Activated CD4-positive, alpha-beta T cell treated with anti-CD3 and anti-CD28 coated beads, Interleukin-2, amount 10 ng/mL, durations not matched to agents 24 days and 14 days (primary cell): ENCODE measurements at regions not wholly inside any gene's neighbourhood (a gene's known extent, or its start where the extent isn't known, plus 50 kb on each side); places are given as distances from the start of the nearest gene placed in this dataset.
"Not testable (repeated sequence)": the region's sequence is repeated elsewhere in the genome, so short reads cannot be mapped to it uniquely, and the experiment has no call there.

Experiments used
- DNase-seq: peaks from one replicate; pipeline ENCODE4 v3.0.0; 2022
- H3K27ac Mint-ChIP-seq: one replicate; pipeline ENCODE4 v1.8.0; 2022; ENCODE audit warnings: mild to moderate bottlenecking, mixed read lengths
- H3K27me3 Mint-ChIP-seq: one replicate; pipeline ENCODE4 v1.8.0; 2022; ENCODE audit warnings: mixed read lengths
- H3K36me3 Mint-ChIP-seq: one replicate; pipeline ENCODE4 v1.8.0; 2022; ENCODE audit warnings: low read depth, mild to moderate bottlenecking, mixed read lengths
- H3K4me1 Mint-ChIP-seq: one replicate; pipeline ENCODE4 v1.8.0; 2021; ENCODE audit warnings: mixed read lengths
- H3K4me3 Mint-ChIP-seq: one replicate; pipeline ENCODE4 v1.8.0; 2022; ENCODE audit warnings: mild to moderate bottlenecking, moderate library complexity, mixed read lengths
- H3K9me3 Mint-ChIP-seq: one replicate; pipeline ENCODE4 v1.8.0; 2021; ENCODE audit warnings: mixed read lengths
- intact Hi-C: fragments of 100-400 bp; cut with micrococcal nuclease; formaldehyde crosslinking; loops from one replicate; pipeline ENCODE4 v1.15.1; 2023

DNA sequence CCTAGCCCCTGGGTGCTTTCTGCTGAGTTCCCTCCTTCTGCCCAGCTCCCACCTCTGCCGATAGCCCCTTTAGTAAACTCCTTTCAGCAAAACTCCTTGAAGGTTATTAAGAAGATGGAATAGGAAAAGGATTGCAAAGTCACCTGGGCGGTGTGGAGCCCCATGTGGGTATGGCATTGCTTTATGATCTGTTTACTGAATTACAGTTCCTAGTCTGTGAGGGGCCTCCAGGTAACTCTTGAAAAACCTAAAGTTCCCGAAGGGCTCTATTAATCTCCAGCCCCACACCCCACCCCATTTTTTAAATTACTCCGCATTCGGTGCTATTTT, 116.9 kb upstream of the UXS1 start:
- intact Hi-C loops, result no loop called here
- peaks cover 7% of the 10 kb centered on the region for H3K4me1 Mint-ChIP-seq
- no peak overlapping the region for H3K4me3 Mint-ChIP-seq
- H3K27ac Mint-ChIP-seq, result no peak overlapping the region
- H3K36me3 Mint-ChIP-seq, result no peaks in the 10 kb centered on the region
- H3K27me3 Mint-ChIP-seq, result peaks cover 7% of the 10 kb centered on the region
- no peaks in the 10 kb centered on the region for H3K9me3 Mint-ChIP-seq
- no peak for DNase-seq

DNA sequence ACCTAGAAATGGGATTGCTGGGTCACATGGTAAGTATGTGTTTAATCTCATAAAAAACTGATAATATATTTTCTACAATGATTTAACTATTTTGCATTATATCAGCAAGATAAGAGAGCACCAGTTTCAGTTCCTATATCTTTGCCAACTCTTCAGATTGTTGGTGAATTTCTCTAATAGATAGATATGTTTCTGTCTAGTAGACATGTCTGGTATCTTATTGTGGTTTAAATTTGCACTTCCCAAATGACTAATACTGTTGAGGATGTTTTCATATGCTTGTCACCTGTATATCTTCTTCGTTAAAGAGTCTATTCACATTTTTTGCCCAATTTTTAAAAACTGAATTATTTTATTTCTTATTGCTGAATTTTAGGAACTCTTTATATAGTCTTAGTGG, 113.8 kb upstream of the UXS1 start:
- Mint-ChIP-seq H3K4me1 (no peaks in the 10 kb centered on the region), H3K27ac (no peak overlapping the region)
- intact Hi-C loops, result no loop called here

DNA sequence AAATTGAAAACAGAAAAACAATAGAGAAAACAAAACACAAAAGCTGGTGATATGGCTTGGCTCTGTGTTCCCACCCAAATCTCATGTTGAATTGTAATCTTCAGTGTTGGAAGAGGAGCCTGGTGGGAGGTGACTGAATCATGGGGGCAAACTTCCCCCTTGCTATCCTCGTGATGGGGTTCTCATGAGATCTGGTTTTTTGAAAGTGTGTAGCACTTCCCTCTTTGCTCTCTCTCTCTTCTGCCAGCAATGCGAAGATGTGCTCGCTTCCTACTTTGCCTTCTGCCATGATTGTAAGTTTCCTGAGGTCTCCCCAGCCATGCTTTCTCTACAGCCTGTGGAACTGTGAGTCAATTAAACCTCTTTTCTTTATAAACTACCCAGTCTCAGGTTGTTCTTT, 112.3 kb upstream of the UXS1 start:
- Mint-ChIP-seq H3K4me3 (no peak overlapping the region), H3K4me1 (no peaks in the 10 kb centered on the region), H3K27ac (no peak overlapping the region), H3K27me3 (peaks cover 11% of the 10 kb centered on the region), H3K36me3 (no peaks in the 10 kb centered on the region), H3K9me3 (no peaks in the 10 kb centered on the region)
- intact Hi-C loops, result no loop called here
- DNase-seq, result no peak

More for the DNA sequence above, 113.8 kb upstream of the UXS1 start:
- peaks cover 11% of the 10 kb centered on the region for H3K27me3 Mint-ChIP-seq
- no peaks in the 10 kb centered on the region for H3K36me3 Mint-ChIP-seq
- H3K9me3 Mint-ChIP-seq, result no peaks in the 10 kb centered on the region
- no peak for DNase-seq
- H3K4me3 Mint-ChIP-seq, result no peak overlapping the region

DNA sequence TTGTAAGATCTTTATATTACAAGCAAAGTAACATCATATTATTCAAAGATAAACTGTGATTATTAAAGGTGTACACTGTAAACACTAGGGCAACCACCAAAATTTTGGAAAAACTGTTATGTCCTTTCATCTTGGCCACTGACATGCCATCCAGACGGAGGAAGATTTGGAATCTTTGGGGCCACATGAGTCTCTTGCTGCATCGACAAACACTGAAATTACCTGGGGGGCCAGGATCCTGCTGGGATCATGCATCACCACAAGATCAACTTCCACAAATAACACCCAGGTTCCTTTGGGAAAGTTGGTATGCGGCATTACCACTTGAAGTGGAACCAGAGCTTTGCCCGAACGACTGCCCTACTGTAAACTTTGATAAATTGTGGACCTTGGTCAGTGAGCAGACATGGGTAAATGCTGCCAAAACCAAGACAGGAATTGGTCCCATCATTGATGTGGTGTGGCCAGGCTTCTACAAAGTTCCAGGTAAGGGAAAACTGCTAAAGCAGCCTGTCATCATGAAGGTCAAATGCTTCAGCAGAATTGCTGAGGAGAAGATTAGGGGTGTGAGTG, 110.6 kb upstream of the UXS1 start:
- Mint-ChIP-seq H3K4me3 (no peak overlapping the region), H3K27ac (no peak overlapping the region), H3K36me3 (no peaks in the 10 kb centered on the region), H3K27me3 (peaks cover 11% of the 10 kb centered on the region), H3K4me1 (no peaks in the 10 kb centered on the region), H3K9me3 (no peaks in the 10 kb centered on the region)
- no peak for DNase-seq
- intact Hi-C loops, result no loop called here

DNA sequence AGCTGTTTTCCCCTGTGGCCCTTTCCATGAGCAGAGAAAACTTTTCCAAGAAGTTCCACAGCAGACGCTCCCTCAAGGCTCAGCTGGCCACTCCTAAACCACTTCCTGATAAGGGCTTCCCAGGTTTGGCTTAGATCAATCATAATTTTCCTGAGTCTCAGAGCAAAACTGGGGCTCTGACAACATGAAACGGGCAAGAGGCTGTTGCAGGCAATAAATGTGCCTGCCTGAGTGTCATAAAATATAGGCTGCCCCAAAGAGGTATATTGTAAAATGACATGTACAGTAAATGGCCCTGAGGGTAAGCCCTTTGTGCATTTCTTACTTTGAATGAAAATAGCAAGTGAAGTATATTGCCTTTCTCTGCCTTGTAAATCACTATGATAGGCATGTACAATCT, 105.6 kb upstream of the UXS1 start:
- intact Hi-C loops, result no loop called here
- Mint-ChIP-seq H3K27me3 (peaks cover 4% of the 10 kb centered on the region), H3K27ac (no peak overlapping the region), H3K36me3 (no peaks in the 10 kb centered on the region), H3K9me3 (no peaks in the 10 kb centered on the region), H3K4me3 (no peak overlapping the region), H3K4me1 (no peaks in the 10 kb centered on the region)
- no peak for DNase-seq

- Mint-ChIP-seq H3K36me3 (no peaks in the 10 kb centered on the region), H3K4me1 (no peaks in the 10 kb centered on the region), H3K4me3 (no peak overlapping the region), H3K27ac (no peak overlapping the region), H3K27me3 (peaks cover 5% of the 10 kb centered on the region), H3K9me3 (no peaks in the 10 kb centered on the region)
- intact Hi-C loops, result no loop called here
- no peak for DNase-seq
These were observed 102.2 kb upstream of the UXS1 start for GRCh38 chr2:106296182-106296815.

GRCh38 chr2:106294182-106294581, 100.1 kb upstream of the UXS1 start:
- H3K4me1 Mint-ChIP-seq, result no peaks in the 10 kb centered on the region
- H3K9me3 Mint-ChIP-seq, result no peaks in the 10 kb centered on the region
- peaks cover 5% of the 10 kb centered on the region for H3K27me3 Mint-ChIP-seq
- intact Hi-C loops, result no loop called here
- H3K4me3 Mint-ChIP-seq, result no peak overlapping the region
- no peaks in the 10 kb centered on the region for H3K36me3 Mint-ChIP-seq
- no peak for DNase-seq
- no peak overlapping the region for H3K27ac Mint-ChIP-seq

GRCh38 chr2:106293271-106293783, 99.2 kb upstream of the UXS1 start:
- Mint-ChIP-seq H3K4me3 (no peak overlapping the region), H3K27ac (no peak overlapping the region), H3K9me3 (no peaks in the 10 kb centered on the region), H3K4me1 (no peaks in the 10 kb centered on the region), H3K27me3 (peaks cover 5% of the 10 kb centered on the region), H3K36me3 (no peaks in the 10 kb centered on the region)
- intact Hi-C loops, result no loop called here
- no peak for DNase-seq

DNA sequence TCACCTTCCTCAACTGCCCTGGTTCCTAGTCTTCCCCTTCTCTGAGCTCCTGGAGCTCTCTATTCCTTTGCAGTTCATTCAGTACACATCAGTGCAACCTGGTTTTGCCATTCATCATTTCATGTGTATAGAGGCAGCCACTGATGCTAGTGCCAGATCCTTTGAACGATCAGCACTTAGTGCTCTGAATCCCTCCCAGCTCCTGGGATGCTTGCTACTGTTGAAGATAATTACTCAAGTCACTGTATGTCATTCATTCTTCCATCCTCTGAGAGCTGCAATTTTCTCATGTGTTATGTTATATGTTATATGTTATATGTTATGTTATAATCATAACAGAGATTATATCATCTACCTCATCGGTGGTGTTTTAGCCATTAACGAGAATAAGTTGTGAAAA, 98.5 kb upstream of the UXS1 start:
- Mint-ChIP-seq H3K27ac (no peak overlapping the region), H3K36me3 (no peaks in the 10 kb centered on the region), H3K27me3 (peaks cover 5% of the 10 kb centered on the region), H3K4me1 (no peaks in the 10 kb centered on the region), H3K9me3 (no peaks in the 10 kb centered on the region), H3K4me3 (no peak overlapping the region)
- no peak for DNase-seq
- intact Hi-C loops, result no loop called here

- Mint-ChIP-seq H3K9me3 (no peaks in the 10 kb centered on the region), H3K4me1 (no peaks in the 10 kb centered on the region), H3K27me3 (peaks cover 7% of the 10 kb centered on the region), H3K27ac (no peak overlapping the region), H3K4me3 (no peak overlapping the region), H3K36me3 (no peaks in the 10 kb centered on the region)
- intact Hi-C loops, result no loop called here
- DNase-seq, result no peak
These were observed 94.8 kb upstream of the UXS1 start for GRCh38 chr2:106288873-106289272.

DNA sequence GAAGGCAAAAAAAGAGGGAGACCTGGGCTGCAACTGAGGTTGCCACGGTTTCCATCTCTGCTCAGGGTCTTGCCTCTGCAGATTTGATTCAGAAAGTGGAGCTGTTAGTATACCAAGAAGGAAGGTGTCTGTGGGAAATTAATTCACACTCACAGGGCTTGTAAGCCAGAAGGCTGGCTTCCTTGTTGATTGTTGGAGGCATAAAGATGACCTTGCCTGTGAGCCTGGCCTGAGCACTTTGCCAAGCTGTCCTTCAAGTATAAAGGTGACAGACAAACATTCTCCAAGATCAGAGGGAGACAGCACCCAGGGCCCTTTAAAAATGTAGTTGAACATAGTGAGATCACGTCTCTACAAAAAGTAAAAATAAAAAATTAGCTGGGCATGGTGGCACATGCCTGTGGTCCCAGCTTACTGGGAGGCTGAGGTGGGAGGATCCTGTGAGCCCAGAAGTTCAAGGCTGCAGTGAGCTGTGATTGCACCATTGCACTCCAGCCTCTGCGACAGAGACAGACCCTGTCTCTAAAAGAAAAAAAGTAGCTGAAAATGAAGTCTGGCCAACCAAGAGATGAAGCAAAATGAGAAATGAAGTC, 91.2 kb upstream of the UXS1 start:
- intact Hi-C loops, result no loop called here
- no peaks in the 10 kb centered on the region for H3K9me3 Mint-ChIP-seq

DNA sequence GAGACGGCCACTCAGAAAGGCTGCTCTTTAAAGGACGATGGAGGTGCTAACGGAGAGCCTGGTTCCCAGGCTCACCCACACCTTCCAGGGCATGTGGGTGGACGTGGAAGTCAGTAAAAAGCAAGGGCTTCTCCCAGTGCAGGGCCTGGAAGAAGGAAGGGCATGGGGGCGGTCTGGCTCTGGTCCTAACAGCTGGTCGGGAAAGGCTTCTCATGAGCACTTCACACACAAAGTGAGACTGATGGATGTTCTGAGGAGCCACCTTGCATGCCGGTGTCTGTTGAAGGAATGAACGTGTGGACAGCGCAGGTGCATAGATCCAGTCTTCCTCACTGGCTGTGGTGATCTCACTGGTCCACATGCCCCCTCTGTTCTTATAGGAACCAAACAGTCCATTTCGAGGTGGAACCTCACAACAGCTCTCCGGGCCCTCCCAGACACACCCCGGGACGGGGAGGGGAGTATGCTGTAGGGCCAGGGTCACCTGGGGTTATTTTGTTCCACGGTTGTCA, 90.6 kb upstream of the UXS1 start:
- H3K4me3 Mint-ChIP-seq, result no peak overlapping the region
- no peak for DNase-seq
- H3K9me3 Mint-ChIP-seq, result no peaks in the 10 kb centered on the region
- H3K27ac Mint-ChIP-seq, result no peak overlapping the region
- H3K4me1 Mint-ChIP-seq, result no peaks in the 10 kb centered on the region
- no peaks in the 10 kb centered on the region for H3K36me3 Mint-ChIP-seq
- intact Hi-C loops, result no loop called here
- peaks cover 15% of the 10 kb centered on the region for H3K27me3 Mint-ChIP-seq

More for the DNA sequence above, 91.2 kb upstream of the UXS1 start:
- no peaks in the 10 kb centered on the region for H3K36me3 Mint-ChIP-seq
- DNase-seq, result no peak
- no peaks in the 10 kb centered on the region for H3K4me1 Mint-ChIP-seq
- no peak overlapping the region for H3K27ac Mint-ChIP-seq
- H3K4me3 Mint-ChIP-seq, result no peak overlapping the region
- peaks cover 15% of the 10 kb centered on the region for H3K27me3 Mint-ChIP-seq

GRCh38 chr2:106284255-106284654, 90.2 kb upstream of the UXS1 start:
- DNase-seq, result no peak
- Mint-ChIP-seq H3K27me3 (peaks cover 15% of the 10 kb centered on the region), H3K27ac (no peak overlapping the region), H3K4me3 (no peak overlapping the region), H3K36me3 (no peaks in the 10 kb centered on the region), H3K4me1 (no peaks in the 10 kb centered on the region), H3K9me3 (no peaks in the 10 kb centered on the region)
- intact Hi-C loops, result no loop called here

DNA sequence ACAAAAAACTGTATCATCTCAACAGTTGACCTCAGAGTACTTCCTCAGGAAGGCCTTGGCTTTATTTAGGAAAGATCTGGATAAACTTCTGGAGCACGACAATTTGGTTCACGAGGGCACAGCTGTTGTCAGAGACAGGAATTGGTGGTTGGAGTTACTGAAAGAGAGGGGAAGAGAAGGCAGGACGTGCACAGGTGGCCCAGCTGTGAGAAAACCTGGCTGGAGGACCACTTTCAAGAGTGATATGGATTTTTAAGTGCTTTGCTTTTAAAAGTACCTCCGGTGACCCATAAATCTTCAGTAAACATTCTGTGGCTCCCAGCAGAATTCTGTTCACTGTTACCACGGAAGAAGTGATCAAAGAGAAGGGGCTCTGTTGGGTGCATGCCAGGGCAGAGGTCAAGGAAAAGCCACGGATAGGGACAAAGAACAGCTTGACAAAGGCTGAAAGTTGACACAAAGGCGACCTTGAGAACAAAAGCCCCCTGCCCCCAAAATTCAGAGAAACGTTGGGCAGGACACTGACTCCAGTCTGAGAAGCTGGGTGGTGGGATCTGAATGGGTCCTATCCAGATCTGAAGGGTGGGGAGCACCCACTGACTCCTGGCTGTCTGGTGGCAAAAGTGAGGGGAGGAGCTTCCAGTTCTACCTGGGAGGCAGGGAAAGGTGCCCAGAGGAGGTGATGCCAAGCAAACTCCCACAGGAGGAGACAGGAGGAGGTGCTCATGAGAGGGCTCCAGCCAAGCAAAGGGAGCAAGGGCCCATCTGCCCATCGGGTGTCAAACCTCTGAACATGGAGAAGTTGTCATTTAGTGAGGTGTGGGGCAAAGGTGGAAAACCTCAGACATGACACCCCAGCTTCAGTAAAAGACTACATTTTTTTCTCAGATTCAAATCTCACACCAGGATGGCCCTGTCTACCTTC, 89.4 kb upstream of the UXS1 start:
- H3K4me3 Mint-ChIP-seq, H3K27ac Mint-ChIP-seq, DNase-seq, intact Hi-C loops, H3K9me3 Mint-ChIP-seq, H3K4me1 Mint-ChIP-seq, H3K36me3 Mint-ChIP-seq: not testable (repeated sequence)
- H3K27me3 Mint-ChIP-seq, result peaks cover 15% of the 10 kb centered on the region
